AG09309 (cell line): ENCODE measurements at regions not wholly inside any gene's neighbourhood (a gene's known extent, or its start where the extent isn't known, plus 50 kb on each side); places are given as distances from the start of the nearest gene placed in this dataset.

Source experiments
- DNase-seq: peaks from one replicate; pipeline ENCODE4 v3.0.0-alpha.2; 2010; ENCODE audit warnings: low read depth
- H3K4me3 ChIP-seq: 2 replicates; pipeline ENCODE4 v1.5.1; 2011; ENCODE audit warnings: mild to moderate bottlenecking, low read depth, low read length, moderate library complexity; ENCODE audit not compliant: control insufficient read depth
- CTCF ChIP-seq: IDR thresholded peaks from 2 replicates; pipeline ENCODE4 v1.5.1; 2011; ENCODE audit warnings: mild to moderate bottlenecking, low read depth, low read length, inconsistent platforms; ENCODE audit not compliant: insufficient read depth, control insufficient read depth; ENCODE audit errors: missing control alignments

DNA sequence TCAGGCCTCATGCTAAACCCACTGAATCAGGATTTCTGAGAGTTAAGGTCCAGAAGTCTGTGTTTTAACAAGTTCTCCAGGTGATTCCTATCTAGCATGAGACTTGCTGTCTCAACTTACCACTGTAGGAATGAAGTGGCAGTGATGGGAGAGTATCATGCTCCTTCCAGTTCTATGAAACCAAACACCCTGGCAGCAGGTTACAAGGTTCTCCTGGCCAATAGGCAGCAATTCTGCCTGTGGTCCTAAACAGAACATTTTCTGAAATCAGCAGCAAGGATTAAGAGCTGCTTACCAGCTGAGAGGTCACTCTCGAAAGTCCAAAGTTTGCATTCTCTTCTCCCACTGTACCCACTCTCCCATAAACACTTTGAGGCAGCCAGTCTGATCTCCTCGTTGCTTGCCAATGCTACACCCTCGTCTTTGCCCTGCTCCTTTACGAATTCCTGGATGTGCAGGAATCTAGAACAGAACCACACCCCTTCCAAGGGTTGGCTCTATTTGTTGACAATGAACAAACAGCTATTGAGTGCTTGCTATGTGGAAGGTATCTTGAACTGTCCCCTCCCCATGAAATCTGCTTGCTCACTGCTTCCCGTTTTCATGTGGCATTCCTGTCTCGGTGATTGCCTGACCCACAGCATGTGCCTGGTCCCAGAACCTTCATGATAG, 100.5 kb downstream of the TMEM174 start:
- no peak for DNase-seq
- no peak for TF ChIP-seq CTCF
- H3K4me3 ChIP-seq = no peak overlapping the region

DNA sequence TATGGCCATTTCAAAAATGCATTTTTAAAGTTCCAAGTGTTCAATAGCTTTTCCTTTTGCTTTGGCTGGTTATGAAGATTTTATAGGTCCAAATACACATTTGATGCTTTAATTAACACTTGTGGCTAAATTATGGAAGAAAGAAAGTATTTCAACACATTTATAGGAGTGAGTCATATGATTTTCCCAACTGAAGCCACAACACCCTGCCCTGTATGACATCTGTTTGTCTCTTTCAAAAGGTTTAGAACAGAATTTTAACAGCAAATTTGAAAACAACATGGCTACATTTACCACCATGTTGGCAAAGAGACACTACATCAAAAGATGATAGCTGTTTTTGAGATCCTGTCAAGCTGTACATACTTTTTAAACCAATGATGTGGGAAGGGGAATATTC, 99.4 kb downstream of the TMEM174 start:
- no peak overlapping the region for H3K4me3 ChIP-seq
- DNase-seq = no peak
- TF ChIP-seq CTCF = no peak

DNA sequence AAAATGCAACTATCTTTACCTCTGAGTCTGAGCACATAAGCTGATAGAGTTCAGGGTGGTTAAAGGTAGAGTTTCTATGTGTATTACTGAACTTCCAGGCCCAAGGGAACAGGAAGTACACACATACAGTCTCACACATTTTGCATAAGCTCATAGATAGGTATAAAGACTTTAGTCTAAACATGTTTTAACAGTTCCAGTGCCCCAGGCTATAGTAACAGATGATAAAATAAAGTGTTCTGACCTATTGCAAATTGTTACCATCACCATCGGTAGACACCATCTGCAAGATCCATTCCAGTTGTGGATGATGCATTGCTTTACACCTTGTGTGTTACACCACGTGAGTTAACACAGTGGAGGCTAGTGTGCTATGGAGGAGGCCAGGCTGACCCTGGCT, 95.8 kb downstream of the TMEM174 start:
- H3K4me3 ChIP-seq = no peak overlapping the region
- DNase-seq = no peak
- no peak for TF ChIP-seq CTCF

DNA sequence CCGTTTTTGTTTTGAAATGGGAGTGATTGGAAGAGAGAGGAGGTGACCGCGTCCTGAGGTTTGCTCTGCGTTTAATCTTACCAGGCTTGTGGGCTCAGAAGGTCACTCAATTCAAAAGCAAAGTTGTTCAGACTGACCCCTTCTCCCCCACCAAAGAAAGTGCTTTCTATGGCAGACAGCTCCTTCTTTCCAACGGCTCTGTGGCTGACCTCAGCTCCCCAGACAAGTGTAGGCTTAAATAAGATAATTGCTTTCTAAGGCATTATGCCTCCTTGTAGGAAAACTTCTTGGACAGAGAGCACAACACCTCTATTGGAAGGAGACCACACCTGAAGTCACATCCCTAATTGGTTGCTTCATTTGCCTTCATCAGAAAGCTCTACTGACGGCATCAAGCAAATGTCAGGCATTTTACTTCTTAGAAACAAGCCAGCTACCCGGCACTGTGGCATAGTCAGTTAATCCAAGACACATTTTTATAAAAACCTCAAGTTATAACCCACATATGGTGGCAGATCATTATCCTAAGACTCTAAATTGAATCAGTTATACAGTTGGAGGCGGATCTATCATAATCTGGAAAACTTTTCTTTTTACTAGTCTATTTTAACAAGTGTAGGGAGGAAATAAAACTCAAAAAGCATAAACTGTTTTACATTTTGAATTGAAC, 94.9 kb downstream of the TMEM174 start:
- no peak for DNase-seq
- H3K4me3 ChIP-seq = no peak overlapping the region
- TF ChIP-seq CTCF = no peak

DNA sequence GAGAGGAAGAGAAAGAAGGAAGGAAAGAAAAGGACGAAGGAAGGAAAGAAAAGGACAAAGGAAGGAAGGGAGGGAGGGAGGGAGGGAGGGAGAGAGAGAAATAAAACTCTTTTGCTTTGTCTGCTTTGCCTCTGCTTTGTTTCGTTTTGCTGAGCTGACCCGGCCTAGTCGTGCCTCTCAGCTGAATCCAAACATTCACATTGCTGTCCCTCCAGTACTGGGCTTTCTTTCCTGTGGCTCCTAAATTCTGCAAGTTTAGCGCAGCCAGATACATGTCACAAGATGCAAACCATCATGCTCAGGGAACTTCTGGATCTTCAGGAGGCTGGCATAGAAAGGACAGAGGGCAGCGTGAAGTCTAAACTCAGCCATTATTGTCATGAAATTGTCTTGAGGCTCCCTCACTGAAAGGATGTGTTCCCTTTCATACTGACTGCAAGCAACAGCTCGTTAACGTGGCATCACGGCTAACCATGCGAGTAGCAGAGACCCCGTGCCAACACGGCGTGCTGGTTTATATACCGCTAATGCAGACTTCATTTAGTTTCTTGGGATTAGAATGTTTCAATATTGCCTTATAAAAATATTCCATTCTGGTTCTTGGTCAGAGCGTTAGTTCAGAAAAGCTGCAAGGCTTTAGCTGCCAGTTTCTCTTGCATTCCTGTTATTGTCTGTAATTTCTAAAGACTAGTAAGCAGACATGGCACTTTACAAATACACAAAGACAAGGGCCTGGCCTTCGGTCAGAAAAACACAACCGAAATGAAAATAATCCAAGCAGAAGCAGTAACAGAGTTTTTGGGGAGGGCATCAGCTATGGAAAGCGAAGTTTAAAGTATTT, 94.2 kb downstream of the TMEM174 start:
- no peak for TF ChIP-seq CTCF
- no peak overlapping the region for H3K4me3 ChIP-seq
- no peak for DNase-seq

GRCh38 chr5:73266176-73266738, 93.3 kb downstream of the TMEM174 start:
- DNase-seq = no peak
- TF ChIP-seq CTCF = no peak
- no peak overlapping the region for H3K4me3 ChIP-seq
